ENCODE measurements at regions not wholly inside any gene's neighbourhood (a gene's known extent, or its start where the extent isn't known, plus 50 kb on each side); places are given as distances from the start of the nearest gene placed in this dataset.

- no peak for TF ChIP-seq CTCF (conservative IDR thresholded peaks at IDR 0.05; ENCODE audit: low read depth, low read length)
- no peak for DNase-seq (ENCODE audit: low read depth)
These were observed 114.0 kb upstream of the AKIP1 start for GRCh38 chr11:8796941-8797340.

GRCh38 chr11:8799273-8799672 is 111.7 kb upstream of the AKIP1 start:
- no peak overlapping the region for H3K4me3 ChIP-seq (ENCODE audit: low read depth, low read length)
- no peak for TF ChIP-seq CTCF (conservative IDR thresholded peaks at IDR 0.05; ENCODE audit: low read depth, low read length)
- DNase-seq (ENCODE audit: low read depth), result no peak

More at GRCh38 chr11:8796941-8797340, 114.0 kb upstream of the AKIP1 start:
- H3K4me3 ChIP-seq (ENCODE audit: low read depth, low read length), result no peak overlapping the region

GRCh38 chr11:8800520-8801110 is 110.4 kb upstream of the AKIP1 start:
- H3K4me3 ChIP-seq (ENCODE audit: low read depth, low read length), result no peak overlapping the region
- DNase-seq (ENCODE audit: low read depth), result no peak
- TF ChIP-seq CTCF (conservative IDR thresholded peaks at IDR 0.05; ENCODE audit: low read depth, low read length), result no peak

GRCh38 chr11:8801121-8801520 is 109.9 kb upstream of the AKIP1 start:
- TF ChIP-seq CTCF (conservative IDR thresholded peaks at IDR 0.05; ENCODE audit: low read depth, low read length), result no peak
- H3K4me3 ChIP-seq (ENCODE audit: low read depth, low read length), result no peak overlapping the region
- no peak for DNase-seq (ENCODE audit: low read depth)

GRCh38 chr11:8802251-8802650 is 108.7 kb upstream of the AKIP1 start:
- DNase-seq (ENCODE audit: low read depth), result no peak
- no peak overlapping the region for H3K4me3 ChIP-seq (ENCODE audit: low read depth, low read length)
- no peak for TF ChIP-seq CTCF (conservative IDR thresholded peaks at IDR 0.05; ENCODE audit: low read depth, low read length)

- no peak overlapping the region for H3K4me3 ChIP-seq (ENCODE audit: low read depth, low read length)
- TF ChIP-seq CTCF (conservative IDR thresholded peaks at IDR 0.05; ENCODE audit: low read depth, low read length), result no peak
- DNase-seq (ENCODE audit: low read depth), result no peak
These were observed 107.0 kb upstream of the AKIP1 start for GRCh38 chr11:8803973-8804372.

GRCh38 chr11:8805296-8805695 is 105.7 kb upstream of the AKIP1 start:
- no peak overlapping the region for H3K4me3 ChIP-seq (ENCODE audit: low read depth, low read length)
- DNase-seq (ENCODE audit: low read depth), result no peak
- no peak for TF ChIP-seq CTCF (conservative IDR thresholded peaks at IDR 0.05; ENCODE audit: low read depth, low read length)

All from epithelial cell of proximal tubule (primary cell).